Heart left ventricle (tissue), 16 donors: ENCODE measurements at regions not wholly inside any gene's neighbourhood (a gene's known extent, or its start where the extent isn't known, plus 50 kb on each side); places are given as distances from the start of the nearest gene placed in this dataset.

Source experiments
- ATAC-seq, 4 donors: fragments of 200-7000 bp; cut with Tn5 transposase; one replicate each; pipeline ENCODE4 v1.9.1; 2020 to 2022; ENCODE audit warnings: moderate library complexity in 4 of 4, mild to moderate bottlenecking in 3 of 4, moderate number of reproducible peaks in 1 of 4
- DNase-seq, 5 donors: peaks; one replicate each; pipeline ENCODE4 v3.0.0-alpha.2; 2020
- H3K27ac ChIP-seq, 12 donors: fragments of 200-600 bp; sonication (generic) in 4 of 12; one replicate each; pipeline versions ENCODE4 v1.5.0 to v1.8.0; 2016 to 2022; ENCODE audit warnings: mild to moderate bottlenecking in 2 of 12
- H3K27me3 ChIP-seq, 9 donors: fragments of 200-600 bp; sonication (generic) in 2 of 9; one replicate each; pipeline versions ENCODE4 v1.5.1 to v1.8.0; 2016 to 2022; ENCODE audit warnings: mild to moderate bottlenecking in 3 of 9
- H3K36me3 ChIP-seq, 9 donors: fragments of 200-600 bp; sonication (generic) in 2 of 9; one replicate each; pipeline versions ENCODE4 v1.5.0 to v1.8.0; 2018 to 2022; ENCODE audit warnings: mild to moderate bottlenecking in 2 of 9
- H3K4me1 ChIP-seq, 12 donors: fragments of 200-600 bp; sonication (generic) in 4 of 12; one replicate each; pipeline versions ENCODE4 v1.5.0 to v1.8.0; 2016 to 2022; ENCODE audit warnings: mild to moderate bottlenecking in 3 of 12
- H3K4me3 ChIP-seq, 12 donors: fragments of 200-600 bp; sonication (generic) in 4 of 12; one replicate each; pipeline versions ENCODE4 v1.5.0 to v1.8.0; 2017 to 2022; ENCODE audit warnings: mild to moderate bottlenecking in 9 of 12, moderate library complexity in 4 of 12
- H3K9me3 ChIP-seq, 12 donors: fragments of 200-600 bp; sonication (generic) in 4 of 12; one replicate each; pipeline versions ENCODE4 v1.5.0 to v1.8.0; 2016 to 2022; ENCODE audit warnings: mild to moderate bottlenecking in 1 of 12
- POLR2A ChIP-seq, 2 donors: fragments of 450-650 bp; IDR thresholded peaks; one replicate each; pipeline ENCODE4 v1.6.1; 2017; ENCODE audit warnings: antibody characterized with exemption in 2 of 2, mild to moderate bottlenecking in 2 of 2, moderate library complexity in 2 of 2
- WGBS, 4 donors: extraction: QIAGEN DNeasy Blood & Tissue Kit in 2 of 4; methylation state at CpG; one replicate each; pipeline versions ENCODE4 v1.1.5 to v1.1.7; 2013 to 2018; 5-methylcytosine and 5-hydroxymethylcytosine counted together
- intact Hi-C, 10 donors: fragments of 100-400 bp; cut with DNase I; formaldehyde crosslinking; loops; one replicate each; pipeline versions ENCODE4 v1.11.1 to v1.14.2; 2022
- TF ChIP-seq, protein P1 (sequence below), 12 donors: fragments of 200-600 bp; sonication (generic) in 4 of 12; IDR thresholded peaks; one replicate each; pipeline versions ENCODE4 v1.5.0 to v1.8.0; 2018 to 2022; ENCODE audit warnings: antibody characterized with exemption in 12 of 12, mild to moderate bottlenecking in 5 of 12
- donor health status: ischemic (EF 13 %, LVEDD 7.1; RV severe dilation, severe dysfunction).
- donor health status: healthy with polysubstance abuse.
- donor health status: DM: no; HTN: yes; CAD: no.
- donor health status: DM: no; HTN: no; CAD: no.
- donor health status: ischemic (EF 25% LVEDD 6.9; RV normal size, moderate dysfunction).
- donor health status: ischemic (EF 25% LVEDD 5.7; RV mildly dilated, moderate dysfunction).
- donor health status: healthy.
- donor health status: DM: yes; HTN: yes; CAD: no.
- donor health status: ischemic (EF 35%, LVEDD 5.7; RV mildly dilated, moderate dysfunction).
- donor health status: nonischemic (EF 11% LVEDD 7.7; RV severe dilation, severe dysfunction).
- donor health status: DM: yes; HTN: yes; CAD: no.
- donor health status: PGD.
- donor health status: ischemic (EF 29% LVEDD 5.4; RV normal size, mild dysfunction).
- donor health status: nonischemic (EF 23%, LVEDD 6.1; RV moderate dilation, normal function).

DNA sequence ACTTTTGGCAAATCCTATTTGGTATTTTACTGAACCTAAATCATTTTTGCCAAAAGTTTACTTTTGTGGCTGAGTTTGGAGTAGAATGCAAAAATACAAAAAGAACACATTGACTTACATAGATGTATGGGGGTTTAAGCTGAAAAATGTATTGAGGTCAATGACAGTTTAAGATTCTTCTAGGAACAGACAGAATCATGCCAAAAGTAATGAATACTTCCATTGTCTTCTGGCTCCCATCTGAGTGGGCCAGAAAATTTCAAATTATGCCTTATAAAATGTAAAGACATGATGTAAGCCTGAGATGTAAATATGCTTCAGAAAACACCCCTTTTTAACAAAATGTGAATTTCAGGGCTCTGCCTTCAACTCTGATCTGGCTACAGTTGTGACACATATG lies 375.1 kb upstream of the DPH6 start:
- Histone ChIP-seq H3K27ac (no peak overlapping the region), H3K36me3 (no peaks in the 10 kb centered on the region), H3K4me1 (no peaks in the 10 kb centered on the region), H3K4me3 (no peak overlapping the region), H3K9me3 (no peaks in the 10 kb centered on the region), H3K27me3 (no peaks in the 10 kb centered on the region)
- ATAC-seq (no peak), DNase-seq (no peak)
- intact Hi-C loops = no loop called here
- TF ChIP-seq, protein P1, sequence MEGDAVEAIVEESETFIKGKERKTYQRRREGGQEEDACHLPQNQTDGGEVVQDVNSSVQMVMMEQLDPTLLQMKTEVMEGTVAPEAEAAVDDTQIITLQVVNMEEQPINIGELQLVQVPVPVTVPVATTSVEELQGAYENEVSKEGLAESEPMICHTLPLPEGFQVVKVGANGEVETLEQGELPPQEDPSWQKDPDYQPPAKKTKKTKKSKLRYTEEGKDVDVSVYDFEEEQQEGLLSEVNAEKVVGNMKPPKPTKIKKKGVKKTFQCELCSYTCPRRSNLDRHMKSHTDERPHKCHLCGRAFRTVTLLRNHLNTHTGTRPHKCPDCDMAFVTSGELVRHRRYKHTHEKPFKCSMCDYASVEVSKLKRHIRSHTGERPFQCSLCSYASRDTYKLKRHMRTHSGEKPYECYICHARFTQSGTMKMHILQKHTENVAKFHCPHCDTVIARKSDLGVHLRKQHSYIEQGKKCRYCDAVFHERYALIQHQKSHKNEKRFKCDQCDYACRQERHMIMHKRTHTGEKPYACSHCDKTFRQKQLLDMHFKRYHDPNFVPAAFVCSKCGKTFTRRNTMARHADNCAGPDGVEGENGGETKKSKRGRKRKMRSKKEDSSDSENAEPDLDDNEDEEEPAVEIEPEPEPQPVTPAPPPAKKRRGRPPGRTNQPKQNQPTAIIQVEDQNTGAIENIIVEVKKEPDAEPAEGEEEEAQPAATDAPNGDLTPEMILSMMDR (IDR thresholded peaks at IDR 0.05) = no peak

DNA sequence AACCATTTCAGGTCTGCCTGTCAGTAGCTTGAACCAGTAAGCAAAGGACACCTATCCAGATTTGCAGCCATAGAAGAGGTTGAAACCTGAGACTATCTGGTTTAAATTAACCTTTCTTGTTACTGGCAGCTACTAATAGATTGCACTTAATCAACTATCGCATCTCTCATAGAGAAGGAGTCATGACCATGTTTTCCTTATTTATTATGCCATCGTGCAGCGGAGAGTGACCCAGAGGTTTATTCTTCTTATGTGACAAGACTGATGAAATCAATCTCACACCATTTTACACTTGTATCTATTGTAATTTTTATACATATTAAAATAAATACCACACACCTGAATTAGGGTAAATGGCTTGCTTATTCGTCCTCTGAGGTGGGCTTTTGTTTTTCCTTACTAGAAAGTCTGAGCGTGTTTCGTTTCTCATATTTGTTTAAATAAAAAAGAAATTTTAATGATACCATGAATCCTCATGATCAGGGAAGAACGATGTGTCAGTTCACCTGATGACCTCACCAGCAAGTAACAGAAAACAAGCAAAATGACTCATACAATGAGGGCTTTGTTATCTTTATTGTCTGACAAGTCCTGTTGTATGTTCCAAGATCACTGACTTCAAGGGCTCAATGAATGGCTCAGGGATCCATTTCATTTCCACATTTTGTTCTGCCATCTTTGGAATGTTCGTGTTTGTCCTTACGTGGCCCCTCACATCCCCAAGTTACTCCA lies 379.5 kb upstream of the DPH6 start:
- TF ChIP-seq, protein P1 (IDR thresholded peaks at IDR 0.05) = no peak
- TF ChIP-seq POLR2A (IDR thresholded peaks at IDR 0.05) = no peak
- DNase-seq (no peak), ATAC-seq (no peak)
- Histone ChIP-seq H3K36me3 (no peaks in the 10 kb centered on the region), H3K4me3 (no peak overlapping the region), H3K4me1 (no peaks in the 10 kb centered on the region), H3K27me3 (no peaks in the 10 kb centered on the region), H3K9me3 (no peaks in the 10 kb centered on the region), H3K27ac (no peak overlapping the region)
- 88 to 94% (median 93%) methylated on average over 9 of the region's 9 CpGs for WGBS, 4 donors
- intact Hi-C loops = no loop called here

DNA sequence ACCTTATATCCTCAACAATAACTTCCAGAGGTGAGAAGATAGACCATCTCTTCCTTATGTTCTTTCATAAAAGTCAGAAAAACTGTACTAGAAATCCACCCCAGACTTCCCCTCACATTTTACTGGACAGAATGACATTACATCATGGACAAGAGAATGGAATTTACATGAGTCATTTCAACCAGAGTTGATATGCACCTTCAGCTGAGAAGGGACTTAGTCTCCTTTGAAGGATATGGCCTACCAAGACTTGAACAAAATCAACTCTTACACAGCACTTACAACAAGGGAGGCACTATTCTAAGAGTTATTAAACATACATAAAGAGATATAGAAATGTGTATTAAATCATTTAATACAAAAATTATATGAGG lies 380.0 kb upstream of the DPH6 start:
- no peak for ATAC-seq

DNA sequence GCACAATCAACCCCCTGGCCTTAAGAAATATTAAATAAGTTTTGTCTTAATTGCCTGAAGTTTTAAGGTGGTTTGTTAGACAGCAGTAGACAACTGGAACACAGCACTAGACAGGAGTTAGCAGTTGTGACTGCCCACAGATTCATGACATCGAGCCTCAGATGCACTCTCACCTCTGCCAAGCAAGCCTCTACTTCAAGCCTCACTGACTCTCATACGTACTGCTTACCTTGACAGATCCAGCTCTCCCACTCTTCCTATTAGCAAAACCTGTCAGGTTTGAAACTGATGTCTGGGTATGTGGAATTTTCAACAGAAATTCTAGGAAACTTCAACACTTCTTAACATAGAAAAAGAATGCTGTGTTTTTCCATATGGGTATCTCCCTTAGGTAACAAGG lies 382.9 kb upstream of the DPH6 start:
- H3K4me3 ChIP-seq = no peak overlapping the region
- no peak for ATAC-seq
- H3K36me3 ChIP-seq = no peaks in the 10 kb centered on the region
- H3K4me1 ChIP-seq = no peaks in the 10 kb centered on the region
- WGBS, 4 donors = 80 to 94% (median 92%) methylated on average over 2 of the region's 2 CpGs
- intact Hi-C loops = no loop called here
- DNase-seq = no peak
- H3K27ac ChIP-seq = no peak overlapping the region
- TF ChIP-seq, protein P1 (IDR thresholded peaks at IDR 0.05) = no peak
- TF ChIP-seq POLR2A (IDR thresholded peaks at IDR 0.05) = no peak
- no peaks in the 10 kb centered on the region for H3K9me3 ChIP-seq
- no peaks in the 10 kb centered on the region for H3K27me3 ChIP-seq

More for the DNA sequence above, 380.0 kb upstream of the DPH6 start:
- Histone ChIP-seq H3K9me3 (no peaks in the 10 kb centered on the region), H3K27me3 (no peaks in the 10 kb centered on the region), H3K4me3 (no peak overlapping the region), H3K27ac (no peak overlapping the region), H3K36me3 (no peaks in the 10 kb centered on the region), H3K4me1 (no peaks in the 10 kb centered on the region)
- TF ChIP-seq, protein P1 (IDR thresholded peaks at IDR 0.05) = no peak
- TF ChIP-seq POLR2A (IDR thresholded peaks at IDR 0.05) = no peak
- no peak for DNase-seq
- intact Hi-C loops = no loop called here
